Fibroblast of the aortic adventitia (primary cell): ENCODE measurements at regions not wholly inside any gene's neighbourhood (a gene's known extent, or its start where the extent isn't known, plus 50 kb on each side); places are given as distances from the start of the nearest gene placed in this dataset.
A peak's percentile ranks its signal among the peaks of the same experiment; 100 is the strongest.

Source experiments
- DNase-seq: peaks from one replicate; pipeline ENCODE4 v3.0.0-alpha.2; 2010; ENCODE audit warnings: low read depth
- H3K4me3 ChIP-seq: 2 replicates; pipeline ENCODE4 v1.5.1; 2011; ENCODE audit warnings: low read depth, mild to moderate bottlenecking, control low read depth, low read length, moderate library complexity
- CTCF ChIP-seq: IDR thresholded peaks from 2 replicates; pipeline ENCODE4 v1.5.1; 2011; ENCODE audit warnings: mild to moderate bottlenecking, low read length, control low read depth, inconsistent platforms; ENCODE audit not compliant: insufficient read depth

GRCh38 chr14:58862416-58863160 lies 224.8 kb downstream of the DACT1 start:
- DNase-seq = no peak
- no peak for TF ChIP-seq CTCF
- H3K4me3 ChIP-seq = no peak overlapping the region

- DNase-seq = no peak
- no peak overlapping the region for H3K4me3 ChIP-seq
- no peak for TF ChIP-seq CTCF
Observed at GRCh38 chr14:58863661-58864345, 226.0 kb downstream of the DACT1 start.

DNA sequence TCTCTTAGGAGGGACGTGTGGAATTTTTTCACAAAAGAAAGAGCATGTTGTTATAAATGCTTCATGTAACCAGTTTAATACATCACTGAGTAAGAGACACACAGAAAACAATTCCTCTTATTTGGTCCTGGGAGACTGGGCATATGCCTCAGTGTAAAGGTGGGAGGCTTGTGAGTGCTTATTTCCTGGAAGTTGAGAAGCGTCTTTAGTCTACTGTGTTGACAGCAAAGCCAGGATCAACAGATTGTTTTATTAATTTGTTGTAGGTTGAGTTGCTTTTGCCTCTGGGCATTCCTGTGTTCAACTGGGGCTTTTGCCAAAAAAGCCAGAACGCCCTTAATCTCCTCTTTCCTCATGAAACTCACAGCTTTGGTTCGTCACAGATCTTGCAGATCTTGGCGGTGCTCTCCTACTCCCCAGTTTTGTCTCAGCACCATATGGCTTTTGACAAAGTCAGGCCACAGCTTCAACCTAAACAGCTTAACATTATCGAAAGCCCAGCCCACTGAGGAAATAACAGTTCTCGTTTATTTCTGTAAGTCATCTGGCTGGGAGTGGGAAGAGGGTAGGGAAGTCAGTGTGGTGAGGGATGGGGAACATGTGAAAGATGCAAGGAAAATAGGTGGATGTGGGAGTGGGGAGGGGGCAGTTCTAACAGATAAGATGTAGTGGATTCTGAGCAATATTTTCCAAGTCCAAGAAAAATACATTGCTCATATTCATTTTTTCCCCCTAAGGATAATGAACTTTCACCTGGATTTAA lies 227.2 kb downstream of the DACT1 start:
- no peak for TF ChIP-seq CTCF
- no peak overlapping the region for H3K4me3 ChIP-seq
- peak; percentile 97 for DNase-seq

- H3K4me3 ChIP-seq = no peak overlapping the region
- peak; percentile 90 for DNase-seq
- TF ChIP-seq CTCF = no peak
Observed at GRCh38 chr14:58865514-58866281, 227.9 kb downstream of the DACT1 start.

- DNase-seq = no peak
- TF ChIP-seq CTCF = no peak
Observed at GRCh38 chr14:58866391-58866790, 228.6 kb downstream of the DACT1 start.

DNA sequence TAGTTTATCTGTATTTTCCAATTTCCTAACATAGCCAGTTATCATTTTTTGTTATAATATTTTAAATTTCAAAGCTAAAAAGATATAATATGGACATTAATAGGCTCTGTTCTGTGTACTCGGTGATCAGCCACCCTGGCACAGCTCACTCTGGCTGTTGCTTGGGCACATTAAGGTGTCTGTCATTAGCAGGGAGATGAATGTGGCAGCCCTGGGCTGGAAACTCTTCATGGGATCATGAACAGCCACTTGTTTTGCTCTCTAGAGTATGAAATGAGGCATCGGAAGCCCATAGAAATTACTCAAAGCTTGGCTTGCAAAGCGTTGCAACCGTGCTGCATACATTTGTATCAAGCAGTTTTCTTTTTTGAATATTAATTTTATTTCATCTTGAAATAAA lies 233.2 kb downstream of the DACT1 start:
- H3K4me3 ChIP-seq = no peak overlapping the region
- no peak for TF ChIP-seq CTCF
- DNase-seq = no peak

More at GRCh38 chr14:58866391-58866790, 228.6 kb downstream of the DACT1 start:
- H3K4me3 ChIP-seq = no peak overlapping the region
